IMR-90 (cell line): ENCODE measurements at regions not wholly inside any gene's neighbourhood (a gene's known extent, or its start where the extent isn't known, plus 50 kb on each side); places are given as distances from the start of the nearest gene placed in this dataset.

Experiments used
- ATAC-seq: fragments of 200-7000 bp; cut with Tn5 transposase; 2 replicates; pipeline ENCODE4 v1.9.1; 2020; ENCODE audit warnings: low read depth, mild to moderate bottlenecking, moderate library complexity
- BruUV-seq: library from RNA; stranded (reverse); fragments of 400-500 nt; replicated peaks from 2 replicates; lab custom pipeline; 2021; lab: Mats Ljungman, UMichigan
- CTCF ChIA-PET: fragments of 300-600 bp; formaldehyde crosslinking; extraction: SDS; loops from one replicate; lab custom pipeline; 2021; ENCODE audit warnings: antibody characterized with exemption; lab: Yijun Ruan, JAX
- POLR2A ChIA-PET: fragments of 300-600 bp; sonication (Branson Sonifier 250); formaldehyde crosslinking; loops from one replicate; lab custom pipeline; 2022; ENCODE audit warnings: antibody characterized with exemption; ENCODE audit not compliant: unreplicated experiment; lab: Charles Lee
- DNase-seq: peaks from one replicate; pipeline ENCODE4 v3.0.0; 2013
- H2AFZ ChIP-seq: replicated peaks from 2 replicates; pipeline ENCODE3; 2013; ENCODE audit warnings: low read length, mild to moderate bottlenecking; ENCODE audit not compliant: poor library complexity
- H2AK5ac ChIP-seq: 2 replicates; pipeline ENCODE4 v1.6.1; 2013; ENCODE audit warnings: low read depth, low read length, inconsistent platforms
- H2AK9ac ChIP-seq: replicated peaks from 2 replicates; pipeline ENCODE3; 2013; ENCODE audit warnings: mild to moderate bottlenecking, low read depth, low read length, moderate library complexity; ENCODE audit not compliant: poor library complexity
- H2BK120ac ChIP-seq: 2 replicates; pipeline ENCODE4 v1.6.1; 2013; ENCODE audit warnings: low read depth, low read length, inconsistent platforms
- H2BK15ac ChIP-seq: 3 replicates; pipeline ENCODE4 v1.6.1; 2013; ENCODE audit warnings: low read depth, low read length, inconsistent platforms
- H2BK20ac ChIP-seq: 2 replicates; pipeline ENCODE4 v1.6.1; 2013; ENCODE audit warnings: low read depth, mild to moderate bottlenecking, inconsistent platforms, low read length, moderate library complexity
- H2BK5ac ChIP-seq: 2 replicates; pipeline ENCODE4 v1.6.1; 2013; ENCODE audit warnings: mild to moderate bottlenecking, low read depth, low read length, inconsistent platforms; ENCODE audit not compliant: poor library complexity, severe bottlenecking
- H3K14ac ChIP-seq: replicated peaks from 2 replicates; pipeline ENCODE4 v1.6.1; 2013; ENCODE audit warnings: low read depth, low read length, inconsistent platforms
- H3K18ac ChIP-seq: 2 replicates; pipeline ENCODE4 v1.6.1; 2013; ENCODE audit warnings: low read depth, low read length, control low read depth
- H3K23ac ChIP-seq: 2 replicates; pipeline ENCODE4 v1.6.1; 2013; ENCODE audit warnings: low read depth, low read length, inconsistent platforms
- H3K27ac ChIP-seq: 2 replicates; pipeline ENCODE4 v1.5.1; 2013; ENCODE audit warnings: mild to moderate bottlenecking, control low read depth, low read length; ENCODE audit not compliant: insufficient read depth
- H3K27me3 ChIP-seq: 2 replicates; pipeline ENCODE4 v1.6.1; 2013; ENCODE audit warnings: low read length; ENCODE audit not compliant: control insufficient read depth, insufficient read depth
- H3K36me3 ChIP-seq: 2 replicates; pipeline ENCODE4 v1.6.1; 2013; ENCODE audit warnings: low read length, mixed read lengths; ENCODE audit not compliant: control insufficient read depth, insufficient read depth
- H3K4ac ChIP-seq: 2 replicates; pipeline ENCODE4 v1.6.1; 2013; ENCODE audit warnings: low read depth, low read length, inconsistent platforms
- H3K4me1 ChIP-seq: 2 replicates; pipeline ENCODE4 v1.6.1; 2013; ENCODE audit warnings: low read length, mixed read lengths; ENCODE audit not compliant: control insufficient read depth, insufficient read depth
- H3K4me2 ChIP-seq: 2 replicates; pipeline ENCODE4 v1.6.1; 2013; ENCODE audit warnings: low read depth, mild to moderate bottlenecking, control low read depth, low read length, moderate library complexity
- H3K4me3 ChIP-seq: 2 replicates; pipeline ENCODE4 v1.5.1; 2013; ENCODE audit warnings: low read depth, mild to moderate bottlenecking, control low read depth, low read length, moderate library complexity; ENCODE audit not compliant: insufficient read depth
- H3K56ac ChIP-seq: 2 replicates; pipeline ENCODE4 v1.6.1; 2013; ENCODE audit warnings: low read length, inconsistent platforms; ENCODE audit not compliant: insufficient read depth; ENCODE audit errors: extremely low read depth
- H3K79me1 ChIP-seq, 2 experiments: 2 replicates each; pipeline ENCODE4 v1.6.1; 2013; ENCODE audit warnings: low read length in 2 of 2, inconsistent platforms in 1 of 2, low read depth in 1 of 2
- H3K9ac ChIP-seq: 2 replicates; pipeline ENCODE4 v1.6.1; 2013; ENCODE audit warnings: low read depth, low read length, control low read depth
- H3K9me1 ChIP-seq: 2 replicates; pipeline ENCODE4 v1.6.1; 2013; ENCODE audit warnings: low read length, inconsistent platforms; ENCODE audit not compliant: insufficient read depth
- H3K9me3 ChIP-seq: 2 replicates; pipeline ENCODE4 v1.6.1; 2013; ENCODE audit warnings: low read length; ENCODE audit not compliant: control insufficient read depth, insufficient read depth
- H4K20me1 ChIP-seq: 2 replicates; pipeline ENCODE4 v1.6.1; 2013; ENCODE audit warnings: low read length, inconsistent platforms; ENCODE audit not compliant: insufficient read depth
- H4K5ac ChIP-seq: 2 replicates; pipeline ENCODE4 v1.6.1; 2013; ENCODE audit warnings: mild to moderate bottlenecking, low read depth, low read length, control low read depth
- H4K8ac ChIP-seq, 2 experiments: 2 replicates each; pipeline ENCODE4 v1.6.1; 2013; ENCODE audit warnings: low read depth in 2 of 2, low read length in 2 of 2, control low read depth in 1 of 2, inconsistent platforms in 1 of 2
- H4K91ac ChIP-seq: 2 replicates; pipeline ENCODE4 v1.6.1; 2013; ENCODE audit warnings: low read depth, low read length, inconsistent platforms; ENCODE audit not compliant: insufficient read depth
- CHD1 ChIP-seq: IDR thresholded peaks from 2 replicates; pipeline ENCODE4 v1.6.1; 2012; ENCODE audit warnings: low read depth, low read length, improper control_type of control experiment
- RFX5 ChIP-seq: IDR thresholded peaks from 2 replicates; pipeline ENCODE4 v1.8.0; 2012; ENCODE audit warnings: low read depth, mild to moderate bottlenecking, low read length, moderate library complexity
- SMC3 ChIP-seq: fragments of 150-350 bp; IDR thresholded peaks from 2 replicates; pipeline ENCODE4 v1.6.1; 2016; ENCODE audit warnings: low read depth, mild to moderate bottlenecking, antibody characterized with exemption, low read length, moderate library complexity
- WGBS, 2 experiments: methylation state at CpG; one replicate each; pipeline versions ENCODE4 v1.1.5 to v1.1.7; 2013; ENCODE audit warnings: missing lambda C conversion rate in 2 of 2; ENCODE audit not compliant: insufficient read length in 1 of 2; ENCODE audit errors: extremely low coverage in 2 of 2; 5-methylcytosine and 5-hydroxymethylcytosine counted together
- dilution Hi-C: fragments of 300-500 bp; cut with HindIII; formaldehyde crosslinking; loops from one replicate; pipeline ENCODE4 v1.14.3; 2018; ENCODE audit warnings: low sequenced_read_pairs; ENCODE audit not compliant: unreplicated experiment
- in situ Hi-C: fragments of 300-500 bp; cut with MboI; formaldehyde crosslinking; loops from 3 replicates; pipeline ENCODE4 v1.14.3; 2019; ENCODE audit warnings: low sequenced_read_pairs, inconsistent platforms, mixed read lengths
- intact Hi-C: fragments of 100-400 bp; cut with micrococcal nuclease; formaldehyde crosslinking; loops from 2 replicates; pipeline ENCODE4 v1.10.0; 2022

DNA sequence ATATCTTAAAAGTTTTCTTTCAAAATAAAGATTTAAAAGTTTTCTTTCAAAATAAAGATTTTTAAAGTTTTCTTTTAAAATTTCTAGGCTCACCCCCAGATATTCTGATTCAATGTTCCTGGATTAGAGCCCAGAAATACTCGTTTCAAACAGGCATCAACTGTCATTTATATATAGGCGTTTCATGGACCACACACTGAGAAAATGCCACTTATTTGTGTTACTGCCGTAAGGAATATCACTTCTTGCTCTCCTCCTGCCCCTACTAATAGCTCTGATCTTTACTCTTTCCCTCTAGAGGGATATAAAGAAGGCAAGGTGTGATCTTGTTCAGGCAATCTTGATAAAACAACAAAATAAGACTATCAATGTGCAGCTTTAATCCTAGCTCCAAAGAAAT is 1324.1 kb downstream of the CDH8 start:
- H3K4me2 ChIP-seq: no peak overlapping the region
- H3K36me3 ChIP-seq: no peaks in the 10 kb centered on the region
- no peak overlapping the region for H2BK20ac ChIP-seq
- H2AK9ac ChIP-seq: no peak overlapping the region
- H2BK15ac ChIP-seq: no peak overlapping the region
- intact Hi-C loops (no loop called here), in situ Hi-C loops (no loop called here), dilution Hi-C loops (no loop called here)
- H3K9me3 ChIP-seq: peaks cover 3% of the 10 kb centered on the region; the same call in 1 of the 2 replicates
- no peaks in the 10 kb centered on the region for H4K20me1 ChIP-seq
- H2BK120ac ChIP-seq: no peak overlapping the region
- no peak for DNase-seq
- POLR2A ChIA-PET: no interaction called here
- WGBS, 2 experiments: 0% methylated on average over 1 of the region's 3 CpGs; no CpG with 5 or more reads in 1 of the 2 experiments
- no peaks in the 10 kb centered on the region for H3K27me3 ChIP-seq
- no TSS peak for BruUV-seq
- ATAC-seq: no peak
- no peak overlapping the region for H3K56ac ChIP-seq
- H2AFZ ChIP-seq: no peak overlapping the region
- no peak overlapping the region for H2BK5ac ChIP-seq
- H3K23ac ChIP-seq: no peak overlapping the region
- H2AK5ac ChIP-seq: no peak overlapping the region
- no peak overlapping the region for H3K14ac ChIP-seq
- no peak overlapping the region for H3K4ac ChIP-seq
- no peak overlapping the region for H3K4me3 ChIP-seq
- H4K8ac ChIP-seq: no peak overlapping the region
- H3K79me1 ChIP-seq: no peaks in the 10 kb centered on the region
- TF ChIP-seq RFX5 (no peak), CHD1 (no peak), SMC3 (no peak)
- no peak overlapping the region for H3K27ac ChIP-seq
- H4K91ac ChIP-seq: no peak overlapping the region
- no peak overlapping the region for H3K18ac ChIP-seq
- no peaks in the 10 kb centered on the region for H3K9me1 ChIP-seq
- H3K4me1 ChIP-seq: no peaks in the 10 kb centered on the region
- H4K5ac ChIP-seq: no peak overlapping the region
- no peak overlapping the region for H3K9ac ChIP-seq
- CTCF ChIA-PET: no interaction called here
